HG03066 (cell line): ENCODE measurements at regions not wholly inside any gene's neighbourhood (a gene's known extent, or its start where the extent isn't known, plus 50 kb on each side); places are given as distances from the start of the nearest gene placed in this dataset.

ENCODE experiments used
- ATAC-seq: cut with Tn5 transposase; IDR thresholded peaks from one replicate; pipeline ENCODE4 v1.9.1; 2021; ENCODE audit warnings: low read depth; ENCODE audit not compliant: unreplicated experiment

GRCh38 chr9:80619356-80619755 lies 1047.6 kb downstream of the TLE4 start:
- ATAC-seq = no peak

- no peak for ATAC-seq
These were observed 1044.2 kb downstream of the TLE4 start for GRCh38 chr9:80615964-80616363.

- ATAC-seq = no peak
These were observed 1034.0 kb downstream of the TLE4 start for GRCh38 chr9:80605793-80606192.

GRCh38 chr9:80605129-80605528 lies 1033.4 kb downstream of the TLE4 start:
- ATAC-seq = no peak

- no peak for ATAC-seq
These were observed 1030.5 kb downstream of the TLE4 start for GRCh38 chr9:80602291-80602690.

GRCh38 chr9:80596579-80596978 lies 1024.8 kb downstream of the TLE4 start:
- ATAC-seq = no peak

- no peak for ATAC-seq
These were observed 1023.4 kb downstream of the TLE4 start for GRCh38 chr9:80595192-80595591.

- ATAC-seq = no peak
These were observed 1020.6 kb downstream of the TLE4 start for GRCh38 chr9:80592413-80592812.

GRCh38 chr9:80586786-80587330 lies 1015.1 kb downstream of the TLE4 start:
- no peak for ATAC-seq

GRCh38 chr9:80571953-80572352 lies 1000.2 kb downstream of the TLE4 start:
- ATAC-seq = no peak

- ATAC-seq = no peak
These were observed 997.5 kb downstream of the TLE4 start for GRCh38 chr9:80569236-80569635.

GRCh38 chr9:80561526-80561925 lies 989.8 kb downstream of the TLE4 start:
- ATAC-seq = no peak

- ATAC-seq = no peak
These were observed 989.2 kb downstream of the TLE4 start for GRCh38 chr9:80560976-80561375.

GRCh38 chr9:80557256-80557655 lies 985.5 kb downstream of the TLE4 start:
- ATAC-seq = no peak

GRCh38 chr9:80556631-80557030 lies 984.9 kb downstream of the TLE4 start:
- no peak for ATAC-seq

GRCh38 chr9:80555782-80556325 lies 984.1 kb downstream of the TLE4 start:
- no peak for ATAC-seq

- ATAC-seq = no peak
These were observed 983.1 kb downstream of the TLE4 start for GRCh38 chr9:80554856-80555255.

GRCh38 chr9:80554301-80554700 lies 982.5 kb downstream of the TLE4 start:
- ATAC-seq = no peak

- ATAC-seq = no peak
These were observed 981.2 kb downstream of the TLE4 start for GRCh38 chr9:80552931-80553330.

- ATAC-seq = no peak
These were observed 978.4 kb downstream of the TLE4 start for GRCh38 chr9:80550181-80550580.

GRCh38 chr9:80547613-80548012 lies 975.8 kb downstream of the TLE4 start:
- no peak for ATAC-seq

- no peak for ATAC-seq
These were observed 968.6 kb downstream of the TLE4 start for GRCh38 chr9:80540387-80540786.

GRCh38 chr9:80538976-80539375 lies 967.2 kb downstream of the TLE4 start:
- no peak for ATAC-seq
